K562 (cell line): ENCODE measurements at regions not wholly inside any gene's neighbourhood (a gene's known extent, or its start where the extent isn't known, plus 50 kb on each side); places are given as distances from the start of the nearest gene placed in this dataset.

ENCODE experiments used
- ATAC-seq: fragments of 200-7000 bp; cut with Tn5 transposase; 3 replicates; pipeline ENCODE4 v1.9.1; 2020; ENCODE audit warnings: moderate library complexity
- BruUV-seq: library from RNA; stranded (reverse); fragments of 400-500 nt; replicated peaks from 2 replicates; lab custom pipeline; 2021; lab: Mats Ljungman, UMichigan
- CTCF ChIA-PET: fragments of 300-600 bp; formaldehyde crosslinking; extraction: SDS; loops from one replicate; lab custom pipeline; 2021; ENCODE audit warnings: low intra/inter-chr PET ratio; lab: Yijun Ruan, JAX
- POLR2A ChIA-PET: fragments of 300-600, 350-650 bp; sonication (Branson Sonifier 250); formaldehyde crosslinking; extraction: SDS; loops from one replicate; lab custom pipeline; 2021; ENCODE audit warnings: antibody characterized with exemption, inconsistent platforms; lab: Yijun Ruan, JAX
- DNase-seq, 4 experiments: peaks; one replicate each; pipeline versions ENCODE4 v3.0.0 to v3.0.0-alpha.2; 2011 to 2018; ENCODE audit warnings: low spot score in 3 of 4, mixed read lengths in 3 of 4; ENCODE audit errors: extremely low read depth in 1 of 4
- FAIRE-seq: peaks from 2 replicates; lab custom pipeline; 2011; peaks lifted over from hg19 to GRCh38; lab: Jason Lieb, UNC
- H2AFZ ChIP-seq: 2 replicates; pipeline ENCODE4 v1.6.0; 2011; ENCODE audit warnings: low read depth, low read length, control low read depth, inconsistent platforms
- H3K27ac ChIP-seq: fragments of 200-600 bp; 3 replicates; pipeline ENCODE4 v1.8.0; 2011; ENCODE audit warnings: low read depth, mild to moderate bottlenecking, control low read depth, inconsistent platforms, low read length, moderate library complexity, mixed read lengths; ENCODE audit errors: extremely low read depth
- H3K27me3 ChIP-seq, 2 experiments: fragments of 300-600 bp in 1 of 2; 2 replicates in 1 of 2; 3 replicates in 1 of 2; pipeline versions ENCODE4 v1.6.0 to v1.8.0; 2011; ENCODE audit warnings: inconsistent platforms in 2 of 2, low read length in 2 of 2, mild to moderate bottlenecking in 1 of 2, mixed read lengths in 1 of 2, moderate library complexity in 1 of 2; ENCODE audit not compliant: control insufficient read depth in 2 of 2, insufficient read depth in 2 of 2
- H3K36me3 ChIP-seq: fragments of 300-600 bp; 3 replicates; pipeline ENCODE4 v1.8.0; 2011; ENCODE audit warnings: mild to moderate bottlenecking, low read length, inconsistent platforms; ENCODE audit not compliant: control insufficient read depth, insufficient read depth
- H3K4me1 ChIP-seq, 2 experiments: fragments of 200-600 bp in 1 of 2; replicated peaks in 1 of 2; 2 replicates in 1 of 2; 3 replicates in 1 of 2; pipeline versions ENCODE4 v1.5.1 to v1.8.0; 2011; ENCODE audit warnings: inconsistent platforms in 2 of 2, low read length in 2 of 2, mild to moderate bottlenecking in 1 of 2, mixed read lengths in 1 of 2, moderate library complexity in 1 of 2; ENCODE audit not compliant: control insufficient read depth in 2 of 2, insufficient read depth in 2 of 2
- H3K4me2 ChIP-seq: 2 replicates; pipeline ENCODE4 v1.6.1; 2011; ENCODE audit warnings: low read length, control low read depth, inconsistent platforms, mixed read lengths; ENCODE audit not compliant: insufficient read depth
- H3K4me3 ChIP-seq: fragments of 200-600 bp; sonication (generic), shearing (Covaris generic); 2 replicates; pipeline ENCODE4 v1.5.1; 2016; ENCODE audit warnings: control low read depth, inconsistent platforms
- H3K79me2 ChIP-seq: fragments of 200-600 bp; 3 replicates; pipeline ENCODE4 v1.8.0; 2011; ENCODE audit warnings: low read length, inconsistent platforms; ENCODE audit not compliant: control insufficient read depth, insufficient read depth
- H3K9ac ChIP-seq, 2 experiments: 2 replicates each; pipeline versions ENCODE4 v1.6.0 to v1.6.1; 2011; ENCODE audit warnings: low read depth in 2 of 2, low read length in 2 of 2, control low read depth in 1 of 2, inconsistent platforms in 1 of 2, mild to moderate bottlenecking in 1 of 2, mixed read lengths in 1 of 2; ENCODE audit not compliant: insufficient read depth in 1 of 2
- H3K9me1 ChIP-seq: one replicate; pipeline ENCODE4 v1.6.0; 2011; ENCODE audit warnings: inconsistent platforms, mild to moderate bottlenecking, low read length, moderate library complexity; ENCODE audit not compliant: control insufficient read depth, insufficient read depth
- H3K9me3 ChIP-seq: replicated peaks from 2 replicates; pipeline ENCODE4 v1.5.1; 2011; ENCODE audit warnings: low read depth, low read length, inconsistent platforms; ENCODE audit not compliant: control insufficient read depth, insufficient read depth
- H4K20me1 ChIP-seq: replicated peaks from 2 replicates; pipeline ENCODE4 v1.6.1; 2011; ENCODE audit warnings: low read length, inconsistent platforms, mixed read lengths; ENCODE audit not compliant: control insufficient read depth, insufficient read depth
- ARHGAP35 ChIP-seq: fragments of 450-650 bp; IDR thresholded peaks from 2 replicates; pipeline ENCODE4 v1.6.1; 2018; ENCODE audit not compliant: partially characterized antibody
- ARID4B ChIP-seq: sonication (generic); formaldehyde crosslinking; IDR thresholded peaks from 2 replicates; pipeline ENCODE4 v1.8.0; 2022; ENCODE audit warnings: mild to moderate bottlenecking, missing genetic modification reagents
- CSDE1 ChIP-seq, 2 experiments: fragments of 450-650 bp; IDR thresholded peaks; 2 replicates each; pipeline ENCODE4 v1.6.1; 2016; ENCODE audit warnings: mild to moderate bottlenecking in 1 of 2
- HDAC1 ChIP-seq, 2 experiments: fragments of 450-650 bp; IDR thresholded peaks; 2 replicates each; pipeline ENCODE4 v1.6.1; 2016 to 2017; ENCODE audit warnings: inconsistent platforms in 1 of 2, mild to moderate bottlenecking in 1 of 2, moderate library complexity in 1 of 2
- MECOM ChIP-seq: fragments of 250-450 bp; sonication (Bioruptor Pico); IDR thresholded peaks from 2 replicates; pipeline ENCODE4 v1.8.0; 2022; ENCODE audit warnings: inconsistent platforms
- MTA2 ChIP-seq: fragments of 450-650 bp; IDR thresholded peaks from 2 replicates; pipeline ENCODE4 v1.6.1; 2016; ENCODE audit warnings: low read depth
- NR2F6 ChIP-seq: fragments of 450-650 bp; formaldehyde crosslinking; IDR thresholded peaks from 2 replicates; pipeline ENCODE4 v1.4.0; 2020; ENCODE audit warnings: mild to moderate bottlenecking
- SMARCA4 ChIP-seq: fragments of 450-650 bp; IDR thresholded peaks from 2 replicates; pipeline ENCODE4 v1.6.1; 2016
- SPI1 ChIP-seq: IDR thresholded peaks from 2 replicates; pipeline ENCODE4 v1.6.1; 2011; ENCODE audit warnings: low read depth, low read length, control low read depth, borderline replicate concordance
- SRSF1 ChIP-seq: fragments of 200-400 bp; formaldehyde crosslinking; IDR thresholded peaks from 2 replicates; pipeline ENCODE4 v1.6.1; 2017; ENCODE audit warnings: mild to moderate bottlenecking, low read depth, low read length, moderate library complexity
- WGBS: fragments of 100-300 bp; shearing (Covaris generic); methylation state at CpG from one replicate; pipeline ENCODE4 v1.1.6; 2016; ENCODE audit warnings: low coverage, mixed read lengths; ENCODE audit not compliant: insufficient coverage; ENCODE audit errors: missing lambda C conversion rate; 5-methylcytosine and 5-hydroxymethylcytosine counted together
- in situ Hi-C: fragments of 300-500 bp; cut with MboI; formaldehyde crosslinking; loops from 4 replicates; pipeline ENCODE4 v1.15.0; 2018; ENCODE audit warnings: inconsistent platforms, mixed read lengths
- intact Hi-C: fragments of 100-400 bp; cut with micrococcal nuclease; formaldehyde crosslinking; loops from 2 replicates; pipeline ENCODE4 v1.14.2; 2022

- Histone ChIP-seq H3K79me2 (no peaks in the 10 kb centered on the region), H3K27me3 (no peaks in the 10 kb centered on the region), H3K9me3 (no peaks in the 10 kb centered on the region), H3K4me1 (no peaks in the 10 kb centered on the region), H3K4me2 (no peak overlapping the region), H4K20me1 (no peaks in the 10 kb centered on the region), H3K27ac (no peak overlapping the region), H3K9me1 (no peaks in the 10 kb centered on the region), H3K4me3 (no peak overlapping the region), H3K36me3 (no peaks in the 10 kb centered on the region), H2AFZ (no peak overlapping the region), H3K9ac (no peak overlapping the region)
- no peak for ATAC-seq
- ChIA-PET POLR2A (no interaction called here), CTCF (no interaction called here)
- in situ Hi-C loops (no loop called here), intact Hi-C loops (no loop called here)
- no peak for FAIRE-seq
- BruUV-seq: no TSS peak
- DNase-seq: no peak
- no peak for TF ChIP-seq SPI1
- TF ChIP-seq ARHGAP35: no peak
- TF ChIP-seq MTA2: no peak
- TF ChIP-seq CSDE1 (IDR thresholded peaks at IDR 0.05): no peak
- TF ChIP-seq MECOM: no peak
- WGBS: 0% methylated on average over 1 of the region's 1 CpG
Observed at GRCh38 chr3:8147711-8148110, 353.9 kb upstream of the LMCD1 start.

GRCh38 chr3:8152821-8153418 is 348.7 kb upstream of the LMCD1 start:
- ChIA-PET CTCF (no interaction called here), POLR2A (no interaction called here)
- Histone ChIP-seq H3K27ac (no peak overlapping the region), H3K9me1 (no peaks in the 10 kb centered on the region), H3K36me3 (no peaks in the 10 kb centered on the region), H3K79me2 (no peaks in the 10 kb centered on the region), H3K9ac (no peak overlapping the region), H3K27me3 (no peaks in the 10 kb centered on the region), H3K4me1 (no peaks in the 10 kb centered on the region), H2AFZ (no peak overlapping the region), H3K4me3 (no peak overlapping the region), H4K20me1 (no peaks in the 10 kb centered on the region), H3K9me3 (no peaks in the 10 kb centered on the region), H3K4me2 (no peak overlapping the region)
- in situ Hi-C loops (no loop called here), intact Hi-C loops (no loop called here)
- 1% methylated on average over 6 of the region's 6 CpGs for WGBS
- DNase-seq (no peak), FAIRE-seq (no peak), ATAC-seq (no peak)
- no TSS peak for BruUV-seq
- TF ChIP-seq NR2F6 (CRISPR knock-in tag) (no peak), ARID4B (CRISPR knock-in tag) (no peak), SMARCA4 (no peak), SRSF1 (no peak), HDAC1 (IDR thresholded peaks at IDR 0.05) (no peak)
